ENCODE measurements at regions not wholly inside any gene's neighbourhood (a gene's known extent, or its start where the extent isn't known, plus 50 kb on each side); places are given as distances from the start of the nearest gene placed in this dataset.

GRCh38 chr5:127993476-127993875, 90.1 kb upstream of the SLC12A2 start:
- WGBS, 10 experiments: 78 to 100% (median 100%) methylated on average over 1 of the region's 1 CpG; no CpG with 5 or more reads in 4 of the 10 experiments
- no peak overlapping the region for H3K4me3 ChIP-seq
- ATAC-seq (replicated peaks in 6 of 8): no peak
- no peak overlapping the region for H3K27ac ChIP-seq
- no peaks in the 10 kb centered on the region for H3K4me1 ChIP-seq (replicated peaks in 1 of 2)
- in situ Hi-C loops (cut with MboI; ENCODE audit: low pct_unique_long_range_greater_than_20kb in 2 of 9, low sequenced_read_pairs in 9 of 9, unreplicated experiment in 9 of 9): no loop called here

GRCh38 chr5:127994087-127994660, 89.4 kb upstream of the SLC12A2 start:
- ATAC-seq (replicated peaks in 6 of 8): no peak
- in situ Hi-C loops (cut with MboI; ENCODE audit: low pct_unique_long_range_greater_than_20kb in 2 of 9, low sequenced_read_pairs in 9 of 9, unreplicated experiment in 9 of 9): no loop called here
- Histone ChIP-seq H3K27ac (no peak overlapping the region), H3K4me3 (no peak overlapping the region), H3K4me1 (replicated peaks in 1 of 2) (no peaks in the 10 kb centered on the region)
- 75 to 100% (median 92%) methylated on average over 2 to 3 of the region's 3 CpGs for WGBS, 10 experiments

GRCh38 chr5:127995556-127995955, 88.0 kb upstream of the SLC12A2 start:
- WGBS, 10 experiments: 67 to 100% (median 88%) methylated on average over 1 to 3 of the region's 3 CpGs; no CpG with 5 or more reads in 2 of the 10 experiments
- in situ Hi-C loops (cut with MboI; ENCODE audit: low pct_unique_long_range_greater_than_20kb in 2 of 9, low sequenced_read_pairs in 9 of 9, unreplicated experiment in 9 of 9): no loop called here
- Histone ChIP-seq H3K4me1 (replicated peaks in 1 of 2) (no peaks in the 10 kb centered on the region), H3K27ac (no peak overlapping the region), H3K4me3 (no peak overlapping the region)
- ATAC-seq (replicated peaks in 6 of 8): no peak

GRCh38 chr5:127997201-127997704, 86.3 kb upstream of the SLC12A2 start:
- H3K4me3 ChIP-seq: no peak overlapping the region

GRCh38 chr5:127998950-127999615, 84.5 kb upstream of the SLC12A2 start:
- ATAC-seq (replicated peaks in 6 of 8): no peak
- no peak overlapping the region for H3K4me3 ChIP-seq
- WGBS, 10 experiments: 79 to 100% (median 100%) methylated on average over 1 to 3 of the region's 3 CpGs; no CpG with 5 or more reads in 1 of the 10 experiments
- H3K27ac ChIP-seq: no peak overlapping the region
- in situ Hi-C loops (cut with MboI; ENCODE audit: low pct_unique_long_range_greater_than_20kb in 2 of 9, low sequenced_read_pairs in 9 of 9, unreplicated experiment in 9 of 9): no loop called here
- H3K4me1 ChIP-seq (replicated peaks in 1 of 2): no peaks in the 10 kb centered on the region

More at GRCh38 chr5:127997201-127997704, 86.3 kb upstream of the SLC12A2 start:
- 24 to 100% (median 68%) methylated on average over 1 to 5 of the region's 5 CpGs; no CpG with 5 or more reads in 1 of the 10 experiments for WGBS, 10 experiments
- Histone ChIP-seq H3K4me1 (replicated peaks in 1 of 2) (no peaks in the 10 kb centered on the region), H3K27ac (no peak overlapping the region)
- peak in 4 of 8 experiments; percentile 19 to 81 (median 54) for ATAC-seq (replicated peaks in 6 of 8)
- in situ Hi-C loops (cut with MboI; ENCODE audit: low pct_unique_long_range_greater_than_20kb in 2 of 9, low sequenced_read_pairs in 9 of 9, unreplicated experiment in 9 of 9): no loop called here

GRCh38 chr5:127999909-128000308, 83.7 kb upstream of the SLC12A2 start:
- 56% methylated on average over 1 of the region's 1 CpG; no CpG with 5 or more reads in 9 of the 10 experiments for WGBS, 10 experiments
- no peaks in the 10 kb centered on the region for H3K4me1 ChIP-seq (replicated peaks in 1 of 2)
- H3K4me3 ChIP-seq: no peak overlapping the region
- in situ Hi-C loops (cut with MboI; ENCODE audit: low pct_unique_long_range_greater_than_20kb in 2 of 9, low sequenced_read_pairs in 9 of 9, unreplicated experiment in 9 of 9): no loop called here
- ATAC-seq (replicated peaks in 6 of 8): no peak
- no peak overlapping the region for H3K27ac ChIP-seq

- Histone ChIP-seq H3K4me1 (replicated peaks in 1 of 2) (no peaks in the 10 kb centered on the region), H3K4me3 (no peak overlapping the region), H3K27ac (no peak overlapping the region)
- in situ Hi-C loops (cut with MboI; ENCODE audit: low pct_unique_long_range_greater_than_20kb in 2 of 9, low sequenced_read_pairs in 9 of 9, unreplicated experiment in 9 of 9): no loop called here
- ATAC-seq (replicated peaks in 6 of 8): peak in 1 of 8 experiments; percentile 57
- 61 to 100% (median 83%) methylated on average over 1 to 5 of the region's 5 CpGs; no CpG with 5 or more reads in 1 of the 10 experiments for WGBS, 10 experiments
Measured at GRCh38 chr5:128002425-128002824, 81.1 kb upstream of the SLC12A2 start.

- no peak overlapping the region for H3K4me3 ChIP-seq
- in situ Hi-C loops (cut with MboI; ENCODE audit: low pct_unique_long_range_greater_than_20kb in 2 of 9, low sequenced_read_pairs in 9 of 9, unreplicated experiment in 9 of 9): no loop called here
- H3K4me1 ChIP-seq (replicated peaks in 1 of 2): peaks cover 6 to 7% of the 10 kb centered on the region in 2 donors
- H3K27ac ChIP-seq: no peak overlapping the region
- ATAC-seq (replicated peaks in 6 of 8): peak in 1 of 8 experiments; percentile 41
- 83 to 100% (median 92%) methylated on average over 1 to 2 of the region's 2 CpGs for WGBS, 10 experiments
Measured at GRCh38 chr5:128007939-128008338, 75.6 kb upstream of the SLC12A2 start.

GRCh38 chr5:128009403-128009802, 74.2 kb upstream of the SLC12A2 start:
- peak in 3 of 8 experiments; percentile 37 to 58 (median 49) for ATAC-seq (replicated peaks in 6 of 8)
- no peak overlapping the region for H3K27ac ChIP-seq
- peaks cover 6 to 7% of the 10 kb centered on the region in 2 donors for H3K4me1 ChIP-seq (replicated peaks in 1 of 2)
- in situ Hi-C loops (cut with MboI; ENCODE audit: low pct_unique_long_range_greater_than_20kb in 2 of 9, low sequenced_read_pairs in 9 of 9, unreplicated experiment in 9 of 9): no loop called here
- no peak overlapping the region for H3K4me3 ChIP-seq

GRCh38 chr5:128011339-128011738, 72.2 kb upstream of the SLC12A2 start:
- Histone ChIP-seq H3K4me1 (replicated peaks in 1 of 2) (peaks cover 6 to 7% of the 10 kb centered on the region in 2 donors), H3K4me3 (no peak overlapping the region), H3K27ac (no peak overlapping the region)
- in situ Hi-C loops (cut with MboI; ENCODE audit: low pct_unique_long_range_greater_than_20kb in 2 of 9, low sequenced_read_pairs in 9 of 9, unreplicated experiment in 9 of 9): no loop called here
- peak in 2 of 8 experiments; percentile 61 to 63 for ATAC-seq (replicated peaks in 6 of 8)

- H3K4me1 ChIP-seq (replicated peaks in 1 of 2): peaks cover 3 to 6% of the 10 kb centered on the region in 2 donors
- H3K27ac ChIP-seq: no peak overlapping the region
- ATAC-seq (replicated peaks in 6 of 8): no peak
- in situ Hi-C loops (cut with MboI; ENCODE audit: low pct_unique_long_range_greater_than_20kb in 2 of 9, low sequenced_read_pairs in 9 of 9, unreplicated experiment in 9 of 9): no loop called here
- H3K4me3 ChIP-seq: no peak overlapping the region
- WGBS, 10 experiments: 0 to 100% (median 56%) methylated on average over 1 to 2 of the region's 2 CpGs; no CpG with 5 or more reads in 6 of the 10 experiments
Measured at GRCh38 chr5:128014578-128014977, 69.0 kb upstream of the SLC12A2 start.

- Histone ChIP-seq H3K27ac (no peak overlapping the region), H3K4me3 (no peak overlapping the region), H3K4me1 (replicated peaks in 1 of 2) (no peaks in the 10 kb centered on the region)
- ATAC-seq (replicated peaks in 6 of 8): peak in 3 of 8 experiments; percentile 31 to 78 (median 45)
- in situ Hi-C loops (cut with MboI; ENCODE audit: low pct_unique_long_range_greater_than_20kb in 2 of 9, low sequenced_read_pairs in 9 of 9, unreplicated experiment in 9 of 9): no loop called here
- 0 to 83% (median 38%) methylated on average over 1 of the region's 1 CpG; no CpG with 5 or more reads in 4 of the 10 experiments for WGBS, 10 experiments
Measured at GRCh38 chr5:128015478-128015877, 68.1 kb upstream of the SLC12A2 start.

- Histone ChIP-seq H3K4me1 (replicated peaks in 1 of 2) (no peaks in the 10 kb centered on the region), H3K4me3 (no peak overlapping the region), H3K27ac (no peak overlapping the region)
- peak in 3 of 8 experiments; percentile 30 to 59 (median 36) for ATAC-seq (replicated peaks in 6 of 8)
- in situ Hi-C loops (cut with MboI; ENCODE audit: low pct_unique_long_range_greater_than_20kb in 2 of 9, low sequenced_read_pairs in 9 of 9, unreplicated experiment in 9 of 9): no loop called here
- 78 to 100% (median 100%) methylated on average over 1 of the region's 1 CpG; no CpG with 5 or more reads in 5 of the 10 experiments for WGBS, 10 experiments
Measured at GRCh38 chr5:128015978-128016377, 67.6 kb upstream of the SLC12A2 start.
